SK-N-SH (cell line): ENCODE measurements at regions not wholly inside any gene's neighbourhood (a gene's known extent, or its start where the extent isn't known, plus 50 kb on each side); places are given as distances from the start of the nearest gene placed in this dataset.

Experiments
- CTCF ChIA-PET: fragments of 300-600, 350-600 bp; formaldehyde crosslinking; extraction: SDS; loops from one replicate; lab custom pipeline; 2021; lab: Yijun Ruan, JAX
- POLR2A ChIA-PET: fragments of 350-600 bp; sonication (Branson Sonifier 250); formaldehyde crosslinking; extraction: SDS; loops from one replicate; lab custom pipeline; 2020; ENCODE audit warnings: antibody characterized with exemption, inconsistent platforms; lab: Yijun Ruan, JAX
- DNase-seq: peaks from one replicate; pipeline ENCODE4 v3.0.0; 2012
- H2AFZ ChIP-seq: fragments of 200-600 bp; sonication (generic); 2 replicates; pipeline ENCODE4 v1.8.1; 2016; ENCODE audit warnings: antibody characterized with exemption, mild to moderate bottlenecking, low read depth
- H3F3A ChIP-seq: fragments of 200-600 bp; sonication (generic); replicated peaks from 2 replicates; pipeline ENCODE3; 2016; ENCODE audit warnings: antibody characterized with exemption, mild to moderate bottlenecking; ENCODE audit not compliant: insufficient read depth
- H3K27ac ChIP-seq, 2 experiments: fragments of 200-500 bp in 1 of 2; fragments of 200-600 bp in 1 of 2; sonication (Bioruptor generic) in 1 of 2; sonication (generic), shearing (Covaris generic) in 1 of 2; 2 replicates each; pipeline versions ENCODE4 v1.5.1 to v1.6.1; 2014 to 2016; ENCODE audit warnings: low read depth in 2 of 2, inconsistent platforms in 1 of 2, low read length in 1 of 2, mild to moderate bottlenecking in 1 of 2, mixed read lengths in 1 of 2
- H3K27me3 ChIP-seq: fragments of 200-600 bp; sonication (generic), shearing (Covaris generic); 2 replicates; pipeline ENCODE4 v1.6.1; 2016; ENCODE audit warnings: mixed run types; ENCODE audit not compliant: insufficient read depth
- H3K36me3 ChIP-seq, 2 experiments: fragments of 200-500 bp in 1 of 2; fragments of 200-600 bp in 1 of 2; sonication (Bioruptor generic) in 1 of 2; sonication (generic) in 1 of 2; replicated peaks in 1 of 2; 2 replicates each; pipeline versions ENCODE3 to v1.5.1; 2014 to 2016; ENCODE audit warnings: low read length in 1 of 2, mild to moderate bottlenecking in 1 of 2; ENCODE audit not compliant: insufficient read depth in 2 of 2, control insufficient read depth in 1 of 2
- H3K4me1 ChIP-seq, 2 experiments: fragments of 200-500 bp in 1 of 2; fragments of 200-600 bp in 1 of 2; sonication (Bioruptor generic) in 1 of 2; sonication (generic), shearing (Covaris generic) in 1 of 2; 2 replicates each; pipeline versions ENCODE4 v1.5.1 to v1.6.1; 2014 to 2016; ENCODE audit warnings: low read depth in 1 of 2, low read length in 1 of 2, mixed run types in 1 of 2; ENCODE audit not compliant: insufficient read depth in 2 of 2, control insufficient read depth in 1 of 2
- H3K4me2 ChIP-seq: fragments of 200-600 bp; sonication (generic), shearing (Covaris generic); 2 replicates; pipeline ENCODE4 v1.6.1; 2017; ENCODE audit warnings: mixed run types
- H3K4me3 ChIP-seq, 2 experiments: fragments of 200-500 bp in 1 of 2; fragments of 200-600 bp in 1 of 2; sonication (Bioruptor generic) in 1 of 2; sonication (generic), shearing (Covaris generic) in 1 of 2; 2 replicates each; pipeline versions ENCODE4 v1.5.1 to v1.8.1; 2014 to 2016; ENCODE audit warnings: low read depth in 2 of 2, inconsistent platforms in 1 of 2, low read length in 1 of 2, mild to moderate bottlenecking in 1 of 2, mixed read lengths in 1 of 2, moderate library complexity in 1 of 2
- H3K79me2 ChIP-seq: fragments of 200-600 bp; sonication (generic); 2 replicates; pipeline ENCODE4 v1.8.1; 2017; ENCODE audit warnings: mild to moderate bottlenecking; ENCODE audit not compliant: insufficient read depth
- H3K9ac ChIP-seq: fragments of 200-600 bp; sonication (generic); 2 replicates; pipeline ENCODE4 v1.6.1; 2017; ENCODE audit warnings: mixed run types
- H3K9me2 ChIP-seq: fragments of 200-600 bp; sonication (generic); 2 replicates; pipeline ENCODE4 v1.6.1; 2017; ENCODE audit warnings: mixed run types
- H3K9me3 ChIP-seq: fragments of 200-600 bp; sonication (generic); 2 replicates; pipeline ENCODE4 v1.6.1; 2017; ENCODE audit warnings: mixed run types, mild to moderate bottlenecking, moderate library complexity
- H4K20me1 ChIP-seq: fragments of 200-600 bp; sonication (generic); 2 replicates; pipeline ENCODE4 v1.6.1; 2017; ENCODE audit warnings: mild to moderate bottlenecking, mixed run types; ENCODE audit not compliant: insufficient read depth
- FOXJ3 ChIP-seq: sonication (generic); formaldehyde crosslinking; IDR thresholded peaks from 2 replicates; pipeline ENCODE4 v1.5.1; 2020; ENCODE audit warnings: mild to moderate bottlenecking, missing genetic modification reagents
- JUND ChIP-seq: IDR thresholded peaks from 2 replicates; pipeline ENCODE4 v1.4.0; 2012
- NRF1 ChIP-seq: IDR thresholded peaks from 2 replicates; pipeline ENCODE4 v1.6.1; 2012; ENCODE audit warnings: low read depth, mild to moderate bottlenecking, low read length
- RAD21 ChIP-seq: IDR thresholded peaks from 2 replicates; pipeline ENCODE4 v1.6.1; 2012; ENCODE audit warnings: mild to moderate bottlenecking, low read length
- RXRA ChIP-seq: IDR thresholded peaks from 2 replicates; pipeline ENCODE4 v1.4.0; 2012; ENCODE audit warnings: low read depth, mild to moderate bottlenecking, borderline replicate concordance
- TAF1 ChIP-seq: IDR thresholded peaks from 2 replicates; pipeline ENCODE4 v1.6.1; 2012; ENCODE audit warnings: low read depth, mild to moderate bottlenecking, low read length, moderate library complexity, borderline replicate concordance
- TEAD4 ChIP-seq: IDR thresholded peaks from 2 replicates; pipeline ENCODE4 v1.4.0; 2012; ENCODE audit warnings: mild to moderate bottlenecking, borderline replicate concordance; ENCODE audit not compliant: insufficient read depth
- WGBS: methylation state at CpG from one replicate; pipeline ENCODE4 v1.1.6; 2017; ENCODE audit warnings: low lambda C conversion rate; 5-methylcytosine and 5-hydroxymethylcytosine counted together
- TF ChIP-seq, protein P1 (sequence below): fragments of 150-350 bp; IDR thresholded peaks from 2 replicates; pipeline ENCODE4 v1.6.1; 2016; ENCODE audit warnings: mild to moderate bottlenecking, low read depth, low read length
- TF ChIP-seq, protein P2 (sequence below): fragments of 150-350 bp; IDR thresholded peaks from 2 replicates; pipeline ENCODE4 v1.6.1; 2017; ENCODE audit warnings: antibody characterized with exemption, low read length, low read depth, borderline replicate concordance
- TF ChIP-seq, protein P3 (sequence below): IDR thresholded peaks from 2 replicates; pipeline ENCODE4 v1.4.0; 2012; ENCODE audit warnings: low read depth, borderline replicate concordance
- TF ChIP-seq, protein P4 (sequence below): IDR thresholded peaks from 2 replicates; pipeline ENCODE4 v1.4.0; 2012; ENCODE audit warnings: low read depth, borderline replicate concordance
- TF ChIP-seq, protein P5 (sequence below): IDR thresholded peaks from 2 replicates; pipeline ENCODE4; 2012

DNA sequence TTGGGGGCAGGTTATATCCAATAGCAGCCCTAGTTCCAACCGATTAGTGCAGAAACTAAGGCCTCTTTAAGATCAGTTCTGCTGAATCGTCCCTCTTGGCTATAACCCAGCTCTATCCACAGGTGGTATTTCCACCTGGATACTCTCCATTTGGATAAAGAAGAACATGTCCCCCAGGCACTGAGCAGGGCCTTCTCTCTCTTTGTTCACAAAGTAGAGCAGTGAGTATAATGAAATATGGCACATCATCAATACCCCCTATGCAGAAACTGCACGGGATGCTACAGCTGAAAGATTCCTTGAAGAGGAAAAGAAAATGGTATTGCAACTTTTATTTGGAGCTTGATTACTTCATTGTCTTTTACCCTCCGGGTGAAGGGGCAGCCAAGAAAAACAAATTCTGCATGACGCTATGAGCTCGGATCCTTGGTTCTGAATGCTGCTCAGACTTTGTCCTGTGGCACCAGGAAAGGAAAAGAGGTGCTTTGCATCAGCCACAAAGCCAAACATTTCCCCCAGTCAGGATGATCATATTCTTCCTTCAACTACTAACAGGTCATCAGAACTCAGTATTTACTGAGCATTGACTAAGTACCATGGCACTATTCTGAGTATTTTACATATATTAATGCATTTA, 399.7 kb downstream of the NPIPA8 start:
- Histone ChIP-seq H3F3A (no peaks in the 10 kb centered on the region), H3K9me3 (no peaks in the 10 kb centered on the region), H3K79me2 (no peaks in the 10 kb centered on the region), H2AFZ (no peak overlapping the region), H3K4me2 (no peak overlapping the region)
- CTCF ChIA-PET, result no interaction called here
- TF ChIP-seq, protein P1, sequence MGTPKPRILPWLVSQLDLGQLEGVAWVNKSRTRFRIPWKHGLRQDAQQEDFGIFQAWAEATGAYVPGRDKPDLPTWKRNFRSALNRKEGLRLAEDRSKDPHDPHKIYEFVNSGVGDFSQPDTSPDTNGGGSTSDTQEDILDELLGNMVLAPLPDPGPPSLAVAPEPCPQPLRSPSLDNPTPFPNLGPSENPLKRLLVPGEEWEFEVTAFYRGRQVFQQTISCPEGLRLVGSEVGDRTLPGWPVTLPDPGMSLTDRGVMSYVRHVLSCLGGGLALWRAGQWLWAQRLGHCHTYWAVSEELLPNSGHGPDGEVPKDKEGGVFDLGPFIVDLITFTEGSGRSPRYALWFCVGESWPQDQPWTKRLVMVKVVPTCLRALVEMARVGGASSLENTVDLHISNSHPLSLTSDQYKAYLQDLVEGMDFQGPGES, result no peak
- TF ChIP-seq, protein P2, sequence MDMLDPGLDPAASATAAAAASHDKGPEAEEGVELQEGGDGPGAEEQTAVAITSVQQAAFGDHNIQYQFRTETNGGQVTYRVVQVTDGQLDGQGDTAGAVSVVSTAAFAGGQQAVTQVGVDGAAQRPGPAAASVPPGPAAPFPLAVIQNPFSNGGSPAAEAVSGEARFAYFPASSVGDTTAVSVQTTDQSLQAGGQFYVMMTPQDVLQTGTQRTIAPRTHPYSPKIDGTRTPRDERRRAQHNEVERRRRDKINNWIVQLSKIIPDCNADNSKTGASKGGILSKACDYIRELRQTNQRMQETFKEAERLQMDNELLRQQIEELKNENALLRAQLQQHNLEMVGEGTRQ, result no peak
- no peak for TF ChIP-seq TEAD4
- no peak for TF ChIP-seq FOXJ3 (CRISPR knock-in tag)
- no peak for TF ChIP-seq RAD21
- TF ChIP-seq TAF1, result no peak
- TF ChIP-seq, protein P3, sequence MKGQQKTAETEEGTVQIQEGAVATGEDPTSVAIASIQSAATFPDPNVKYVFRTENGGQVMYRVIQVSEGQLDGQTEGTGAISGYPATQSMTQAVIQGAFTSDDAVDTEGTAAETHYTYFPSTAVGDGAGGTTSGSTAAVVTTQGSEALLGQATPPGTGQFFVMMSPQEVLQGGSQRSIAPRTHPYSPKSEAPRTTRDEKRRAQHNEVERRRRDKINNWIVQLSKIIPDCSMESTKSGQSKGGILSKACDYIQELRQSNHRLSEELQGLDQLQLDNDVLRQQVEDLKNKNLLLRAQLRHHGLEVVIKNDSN, result no peak
- no peak for TF ChIP-seq RXRA
- no peak for TF ChIP-seq JUND
- no peak for TF ChIP-seq NRF1
- TF ChIP-seq, protein P4, sequence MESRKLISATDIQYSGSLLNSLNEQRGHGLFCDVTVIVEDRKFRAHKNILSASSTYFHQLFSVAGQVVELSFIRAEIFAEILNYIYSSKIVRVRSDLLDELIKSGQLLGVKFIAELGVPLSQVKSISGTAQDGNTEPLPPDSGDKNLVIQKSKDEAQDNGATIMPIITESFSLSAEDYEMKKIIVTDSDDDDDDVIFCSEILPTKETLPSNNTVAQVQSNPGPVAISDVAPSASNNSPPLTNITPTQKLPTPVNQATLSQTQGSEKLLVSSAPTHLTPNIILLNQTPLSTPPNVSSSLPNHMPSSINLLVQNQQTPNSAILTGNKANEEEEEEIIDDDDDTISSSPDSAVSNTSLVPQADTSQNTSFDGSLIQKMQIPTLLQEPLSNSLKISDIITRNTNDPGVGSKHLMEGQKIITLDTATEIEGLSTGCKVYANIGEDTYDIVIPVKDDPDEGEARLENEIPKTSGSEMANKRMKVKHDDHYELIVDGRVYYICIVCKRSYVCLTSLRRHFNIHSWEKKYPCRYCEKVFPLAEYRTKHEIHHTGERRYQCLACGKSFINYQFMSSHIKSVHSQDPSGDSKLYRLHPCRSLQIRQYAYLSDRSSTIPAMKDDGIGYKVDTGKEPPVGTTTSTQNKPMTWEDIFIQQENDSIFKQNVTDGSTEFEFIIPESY, result no peak
- TF ChIP-seq, protein P5, sequence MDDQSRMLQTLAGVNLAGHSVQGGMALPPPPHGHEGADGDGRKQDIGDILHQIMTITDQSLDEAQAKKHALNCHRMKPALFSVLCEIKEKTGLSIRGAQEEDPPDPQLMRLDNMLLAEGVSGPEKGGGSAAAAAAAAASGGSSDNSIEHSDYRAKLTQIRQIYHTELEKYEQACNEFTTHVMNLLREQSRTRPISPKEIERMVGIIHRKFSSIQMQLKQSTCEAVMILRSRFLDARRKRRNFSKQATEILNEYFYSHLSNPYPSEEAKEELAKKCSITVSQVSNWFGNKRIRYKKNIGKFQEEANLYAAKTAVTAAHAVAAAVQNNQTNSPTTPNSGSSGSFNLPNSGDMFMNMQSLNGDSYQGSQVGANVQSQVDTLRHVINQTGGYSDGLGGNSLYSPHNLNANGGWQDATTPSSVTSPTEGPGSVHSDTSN, result no peak
- TF ChIP-seq, all 33 proteins: peak for 0
- no peak overlapping the region for H3K9ac ChIP-seq
- H3K27ac ChIP-seq, result no peak overlapping the region
- no peaks in the 10 kb centered on the region for H3K4me1 ChIP-seq
- POLR2A ChIA-PET, result no interaction called here
- H3K9me2 ChIP-seq, result no peaks in the 10 kb centered on the region
- 66% methylated on average over 6 of the region's 6 CpGs for WGBS
- H3K36me3 ChIP-seq, result no peaks in the 10 kb centered on the region
- H3K4me3 ChIP-seq, result no peak overlapping the region
- no peak for DNase-seq
- no peaks in the 10 kb centered on the region for H3K27me3 ChIP-seq
- H4K20me1 ChIP-seq, result no peaks in the 10 kb centered on the region
